Keratinocyte (primary cell): ENCODE measurements at regions not wholly inside any gene's neighbourhood (a gene's known extent, or its start where the extent isn't known, plus 50 kb on each side); places are given as distances from the start of the nearest gene placed in this dataset.

Experiments used
- CTCF ChIP-seq, 3 experiments: IDR thresholded peaks in 1 of 3; conservative IDR thresholded peaks in 1 of 3; optimal IDR thresholded peaks in 1 of 3; 2 replicates in 2 of 3; 3 replicates in 1 of 3; pipeline versions ENCODE3 to v1.5.1; 2011; ENCODE audit warnings: low read length in 3 of 3, mild to moderate bottlenecking in 3 of 3, moderate library complexity in 2 of 3, control low read depth in 1 of 3, inconsistent platforms in 1 of 3; ENCODE audit not compliant: insufficient read depth in 2 of 3; ENCODE audit errors: extremely low read depth in 1 of 3
- EZH2 ChIP-seq: IDR thresholded peaks from one replicate; pipeline ENCODE4 v1.6.1; 2012; ENCODE audit warnings: inconsistent platforms, mild to moderate bottlenecking, low read length, moderate library complexity

DNA sequence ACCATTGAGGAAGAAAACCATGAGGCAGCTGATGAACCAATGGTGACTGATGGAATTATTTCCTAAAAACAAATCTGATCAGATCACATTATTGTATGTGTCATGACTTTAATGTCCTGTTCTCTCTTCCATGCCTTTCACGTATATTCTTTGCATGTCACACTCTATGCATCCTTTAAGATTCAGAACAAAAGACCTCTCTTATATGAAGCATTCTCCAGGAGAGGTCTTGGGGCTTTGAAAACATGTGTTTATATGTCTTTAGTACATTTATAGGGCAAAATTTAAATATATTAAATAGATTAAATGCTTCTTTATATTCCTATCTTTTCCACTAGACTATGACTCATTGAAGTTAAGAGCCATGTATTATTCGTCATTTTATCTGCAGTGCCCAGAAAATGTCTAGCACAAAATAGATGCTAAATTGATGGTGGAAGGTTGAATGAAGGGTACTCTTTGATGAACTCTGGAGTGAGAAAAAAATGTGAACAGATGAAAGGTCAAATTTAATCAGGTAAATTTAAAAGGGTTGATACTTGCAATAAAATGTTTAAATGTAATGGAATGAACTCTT lies 196.3 kb downstream of the PSAT1 start:
- TF ChIP-seq CTCF (optimal IDR thresholded peaks at IDR 0.05 in 1 of 3, IDR thresholded peaks at IDR 0.05 in 1 of 3, conservative IDR thresholded peaks at IDR 0.05 in 1 of 3; ENCODE audit: extremely low read depth in 1 of 3, insufficient read depth in 2 of 3, low read length in 3 of 3) (no peak), EZH2 (no peak)
